ENCODE measurements at regions not wholly inside any gene's neighbourhood (a gene's known extent, or its start where the extent isn't known, plus 50 kb on each side); places are given as distances from the start of the nearest gene placed in this dataset.

DNA sequence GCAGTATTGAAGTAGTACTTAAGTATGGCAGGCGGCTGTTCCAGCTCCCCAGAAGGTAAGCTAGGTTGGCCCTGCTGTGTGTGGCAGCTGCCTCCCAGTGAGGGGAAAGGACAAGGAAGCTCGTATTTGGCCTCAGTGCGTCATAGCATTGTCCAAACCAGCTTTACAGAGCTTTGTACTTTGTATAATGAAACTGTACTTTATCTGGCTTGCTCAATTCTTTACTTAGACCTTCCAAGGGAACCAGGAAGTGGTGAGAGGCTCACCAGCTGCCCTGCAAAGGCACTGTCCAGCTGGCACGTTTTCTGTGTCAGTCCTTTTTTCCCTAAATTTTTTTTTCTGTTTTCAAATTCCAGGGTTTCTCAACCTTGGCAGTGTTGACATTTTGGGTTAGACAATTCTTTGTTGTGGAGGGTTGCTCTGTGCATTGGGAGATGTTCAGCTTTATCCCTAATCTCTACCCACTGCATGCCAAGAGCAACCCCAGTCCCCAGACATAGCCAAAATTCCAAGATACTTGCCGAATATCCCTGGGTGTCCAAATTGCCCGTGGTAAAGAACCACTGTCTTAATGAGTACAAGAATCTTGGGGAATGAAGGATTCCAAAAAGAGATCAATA is 474.5 kb downstream of the LRRC70 start:
- H2AFZ ChIP-seq (ENCODE audit: low read length): no peak overlapping the region
- H4K20me1 ChIP-seq (ENCODE audit: insufficient read depth, low read length): no peaks in the 10 kb centered on the region
- ChIA-PET POLR2A (no interaction called here), CTCF (ENCODE audit: unreplicated experiment) (no interaction called here)
- intact Hi-C loops (cut with micrococcal nuclease; ENCODE audit: unreplicated experiment): no loop called here
- no peaks in the 10 kb centered on the region for H3K4me1 ChIP-seq (ENCODE audit: insufficient read depth, low read length, poor library complexity, severe bottlenecking)
- H3K9me2 ChIP-seq (ENCODE audit: insufficient read depth, low read length): no peaks in the 10 kb centered on the region
- H3K36me3 ChIP-seq (ENCODE audit: insufficient read depth, low read length): no peaks in the 10 kb centered on the region
- TF ChIP-seq, protein P1, sequence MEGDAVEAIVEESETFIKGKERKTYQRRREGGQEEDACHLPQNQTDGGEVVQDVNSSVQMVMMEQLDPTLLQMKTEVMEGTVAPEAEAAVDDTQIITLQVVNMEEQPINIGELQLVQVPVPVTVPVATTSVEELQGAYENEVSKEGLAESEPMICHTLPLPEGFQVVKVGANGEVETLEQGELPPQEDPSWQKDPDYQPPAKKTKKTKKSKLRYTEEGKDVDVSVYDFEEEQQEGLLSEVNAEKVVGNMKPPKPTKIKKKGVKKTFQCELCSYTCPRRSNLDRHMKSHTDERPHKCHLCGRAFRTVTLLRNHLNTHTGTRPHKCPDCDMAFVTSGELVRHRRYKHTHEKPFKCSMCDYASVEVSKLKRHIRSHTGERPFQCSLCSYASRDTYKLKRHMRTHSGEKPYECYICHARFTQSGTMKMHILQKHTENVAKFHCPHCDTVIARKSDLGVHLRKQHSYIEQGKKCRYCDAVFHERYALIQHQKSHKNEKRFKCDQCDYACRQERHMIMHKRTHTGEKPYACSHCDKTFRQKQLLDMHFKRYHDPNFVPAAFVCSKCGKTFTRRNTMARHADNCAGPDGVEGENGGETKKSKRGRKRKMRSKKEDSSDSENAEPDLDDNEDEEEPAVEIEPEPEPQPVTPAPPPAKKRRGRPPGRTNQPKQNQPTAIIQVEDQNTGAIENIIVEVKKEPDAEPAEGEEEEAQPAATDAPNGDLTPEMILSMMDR (conservative IDR thresholded peaks at IDR 0.05; ENCODE audit: low read length): no peak
- no peak for TF ChIP-seq EZH2phosphoT487 (IDR thresholded peaks at IDR 0.05; ENCODE audit: borderline replicate concordance, low read depth, low read length)
- H3K9me3 ChIP-seq (ENCODE audit: low read length): no peaks in the 10 kb centered on the region
- no peak overlapping the region for H3K4me3 ChIP-seq (ENCODE audit: low read depth, low read length, poor library complexity, severe bottlenecking)
- no peak for DNase-seq (ENCODE audit: low spot score)
- H3K4me2 ChIP-seq (ENCODE audit: low read length): no peak overlapping the region
- H3K27ac ChIP-seq (ENCODE audit: low read depth, low read length, poor library complexity, severe bottlenecking): no peak overlapping the region
- no TSS peak for BruUV-seq (replicated peaks)
- H3K79me2 ChIP-seq (ENCODE audit: insufficient read depth, low read depth, low read length): no peaks in the 10 kb centered on the region

DNA sequence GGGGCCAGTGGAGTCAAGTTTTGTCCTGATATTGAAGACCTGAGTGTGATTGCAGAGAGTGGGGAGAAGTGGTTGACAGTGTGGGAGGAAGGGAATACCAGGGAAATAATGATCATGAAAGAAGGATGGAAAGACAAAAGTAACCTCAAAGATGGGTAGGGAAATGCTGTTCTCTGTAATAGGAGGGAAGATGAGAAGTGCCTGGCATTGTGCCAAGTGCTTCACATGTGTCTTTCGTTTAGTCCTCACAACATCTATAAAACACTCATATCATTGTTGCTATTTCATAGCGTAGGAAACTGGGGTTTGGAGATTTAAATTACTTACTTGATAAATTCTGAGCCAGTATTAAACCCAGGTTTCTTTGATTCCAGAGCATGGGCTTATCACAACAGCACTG is 472.3 kb downstream of the LRRC70 start:
- DNase-seq (ENCODE audit: low spot score): no peak
- H3K4me3 ChIP-seq (ENCODE audit: low read depth, low read length, poor library complexity, severe bottlenecking): no peak overlapping the region
- no peaks in the 10 kb centered on the region for H3K36me3 ChIP-seq (ENCODE audit: insufficient read depth, low read length)
- no TSS peak for BruUV-seq (replicated peaks)
- intact Hi-C loops (cut with micrococcal nuclease; ENCODE audit: unreplicated experiment): no loop called here
- no peaks in the 10 kb centered on the region for H3K79me2 ChIP-seq (ENCODE audit: insufficient read depth, low read depth, low read length)
- H3K9me3 ChIP-seq (ENCODE audit: low read length): no peaks in the 10 kb centered on the region
- H2AFZ ChIP-seq (ENCODE audit: low read length): no peak overlapping the region
- POLR2A ChIA-PET: no interaction called here
- no peaks in the 10 kb centered on the region for H4K20me1 ChIP-seq (ENCODE audit: insufficient read depth, low read length)
- TF ChIP-seq, protein P1 (conservative IDR thresholded peaks at IDR 0.05; ENCODE audit: low read length): no peak
- TF ChIP-seq EZH2phosphoT487 (IDR thresholded peaks at IDR 0.05; ENCODE audit: borderline replicate concordance, low read depth, low read length): no peak
- no peak overlapping the region for H3K4me2 ChIP-seq (ENCODE audit: low read length)
- no peaks in the 10 kb centered on the region for H3K9me2 ChIP-seq (ENCODE audit: insufficient read depth, low read length)
- no peak overlapping the region for H3K27ac ChIP-seq (ENCODE audit: low read depth, low read length, poor library complexity, severe bottlenecking)
- no peaks in the 10 kb centered on the region for H3K4me1 ChIP-seq (ENCODE audit: insufficient read depth, low read length, poor library complexity, severe bottlenecking)
- CTCF ChIA-PET (ENCODE audit: unreplicated experiment): no interaction called here

DNA sequence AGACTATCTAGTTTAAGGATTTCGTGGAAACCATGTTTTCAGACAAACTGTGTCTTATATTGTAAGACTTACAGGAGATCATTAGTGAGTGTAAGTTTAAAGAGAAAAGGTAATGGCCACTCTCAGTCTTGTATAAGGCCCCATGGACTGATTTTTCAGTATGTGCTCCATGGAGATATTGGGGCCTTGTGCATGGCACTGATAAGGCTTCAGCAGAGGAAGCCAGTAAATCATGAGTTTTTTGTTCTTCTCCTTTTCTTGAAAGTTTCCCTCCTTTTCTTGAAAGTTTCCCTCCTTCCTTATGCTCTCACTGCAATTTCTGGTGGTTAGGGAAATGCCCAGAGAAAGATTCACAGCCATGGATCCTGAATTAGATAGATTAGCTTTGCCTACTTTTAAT is 471.3 kb downstream of the LRRC70 start:
- Histone ChIP-seq H3K27ac (ENCODE audit: low read depth, low read length, poor library complexity, severe bottlenecking) (no peak overlapping the region), H3K9me3 (ENCODE audit: low read length) (no peaks in the 10 kb centered on the region), H3K79me2 (ENCODE audit: insufficient read depth, low read depth, low read length) (no peaks in the 10 kb centered on the region), H3K36me3 (ENCODE audit: insufficient read depth, low read length) (no peaks in the 10 kb centered on the region), H3K4me2 (ENCODE audit: low read length) (no peak overlapping the region), H3K4me1 (ENCODE audit: insufficient read depth, low read length, poor library complexity, severe bottlenecking) (no peaks in the 10 kb centered on the region), H4K20me1 (ENCODE audit: insufficient read depth, low read length) (no peaks in the 10 kb centered on the region), H3K4me3 (ENCODE audit: low read depth, low read length, poor library complexity, severe bottlenecking) (no peak overlapping the region), H3K9me2 (ENCODE audit: insufficient read depth, low read length) (no peaks in the 10 kb centered on the region), H2AFZ (ENCODE audit: low read length) (no peak overlapping the region)
- BruUV-seq (replicated peaks): no TSS peak
- no peak for DNase-seq (ENCODE audit: low spot score)
- ChIA-PET POLR2A (no interaction called here), CTCF (ENCODE audit: unreplicated experiment) (no interaction called here)
- TF ChIP-seq EZH2phosphoT487 (IDR thresholded peaks at IDR 0.05; ENCODE audit: borderline replicate concordance, low read depth, low read length): no peak
- TF ChIP-seq, protein P1 (conservative IDR thresholded peaks at IDR 0.05; ENCODE audit: low read length): no peak
- intact Hi-C loops (cut with micrococcal nuclease; ENCODE audit: unreplicated experiment): no loop called here
